ENCODE measurements at regions not wholly inside any gene's neighbourhood (a gene's known extent, or its start where the extent isn't known, plus 50 kb on each side); places are given as distances from the start of the nearest gene placed in this dataset.

DNA sequence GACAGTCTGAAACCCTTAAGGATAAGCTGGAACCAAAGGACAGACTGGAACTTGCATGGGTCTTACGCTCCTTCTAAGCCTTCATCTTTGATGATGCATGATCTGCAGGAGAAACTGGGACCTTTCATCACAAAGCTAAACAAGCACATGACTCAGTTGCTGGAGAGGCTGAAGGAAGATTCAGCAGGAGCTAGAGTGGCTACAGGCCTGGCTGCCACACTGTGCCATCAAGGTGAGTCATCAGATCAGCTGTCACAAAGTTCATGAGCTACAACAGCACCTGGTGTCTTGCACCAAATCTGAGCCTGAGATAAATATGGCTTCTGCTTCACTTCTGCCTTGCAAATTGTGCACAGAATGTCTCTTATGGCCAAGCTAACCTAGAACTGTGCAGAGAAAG, 95.5 kb upstream of the MARK1 start:
- TF ChIP-seq, protein P1, sequence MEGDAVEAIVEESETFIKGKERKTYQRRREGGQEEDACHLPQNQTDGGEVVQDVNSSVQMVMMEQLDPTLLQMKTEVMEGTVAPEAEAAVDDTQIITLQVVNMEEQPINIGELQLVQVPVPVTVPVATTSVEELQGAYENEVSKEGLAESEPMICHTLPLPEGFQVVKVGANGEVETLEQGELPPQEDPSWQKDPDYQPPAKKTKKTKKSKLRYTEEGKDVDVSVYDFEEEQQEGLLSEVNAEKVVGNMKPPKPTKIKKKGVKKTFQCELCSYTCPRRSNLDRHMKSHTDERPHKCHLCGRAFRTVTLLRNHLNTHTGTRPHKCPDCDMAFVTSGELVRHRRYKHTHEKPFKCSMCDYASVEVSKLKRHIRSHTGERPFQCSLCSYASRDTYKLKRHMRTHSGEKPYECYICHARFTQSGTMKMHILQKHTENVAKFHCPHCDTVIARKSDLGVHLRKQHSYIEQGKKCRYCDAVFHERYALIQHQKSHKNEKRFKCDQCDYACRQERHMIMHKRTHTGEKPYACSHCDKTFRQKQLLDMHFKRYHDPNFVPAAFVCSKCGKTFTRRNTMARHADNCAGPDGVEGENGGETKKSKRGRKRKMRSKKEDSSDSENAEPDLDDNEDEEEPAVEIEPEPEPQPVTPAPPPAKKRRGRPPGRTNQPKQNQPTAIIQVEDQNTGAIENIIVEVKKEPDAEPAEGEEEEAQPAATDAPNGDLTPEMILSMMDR (IDR thresholded peaks at IDR 0.05) = no peak
- no peak for TF ChIP-seq POLR2AphosphoS5 (IDR thresholded peaks at IDR 0.05)
- TF ChIP-seq POLR2A (IDR thresholded peaks at IDR 0.05) = no peak
